ENCODE measurements at regions not wholly inside any gene's neighbourhood (a gene's known extent, or its start where the extent isn't known, plus 50 kb on each side); places are given as distances from the start of the nearest gene placed in this dataset.
A peak's percentile ranks its signal among the peaks of the same experiment; 100 is the strongest.
"Not testable (repeated sequence)": the region's sequence is repeated elsewhere in the genome, so short reads cannot be mapped to it uniquely, and the experiment has no call there.

- no peaks in the 10 kb centered on the region for H3K9me3 Mint-ChIP-seq
- H3K27me3 Mint-ChIP-seq = no peaks in the 10 kb centered on the region
- H3K4me3 Mint-ChIP-seq = no peak overlapping the region
- no peak overlapping the region for H3K27ac Mint-ChIP-seq
- no peaks in the 10 kb centered on the region for H3K36me3 Mint-ChIP-seq
- peaks cover 0 to 2% (median 2%) of the 10 kb centered on the region in 3 donors for H3K4me1 Mint-ChIP-seq
These were observed 60.8 kb upstream of the CCDC179 start for GRCh38 chr11:22920939-22921565.

- H3K36me3 Mint-ChIP-seq = no peaks in the 10 kb centered on the region
- H3K4me3 Mint-ChIP-seq = no peak overlapping the region
- no peaks in the 10 kb centered on the region for H3K27me3 Mint-ChIP-seq
- H3K4me1 Mint-ChIP-seq = peaks cover 0 to 2% (median 2%) of the 10 kb centered on the region in 3 donors
- no peaks in the 10 kb centered on the region for H3K9me3 Mint-ChIP-seq
- no peak overlapping the region for H3K27ac Mint-ChIP-seq
These were observed 62.4 kb upstream of the CCDC179 start for GRCh38 chr11:22922672-22923071.

GRCh38 chr11:22923561-22923960 is 63.3 kb upstream of the CCDC179 start:
- Mint-ChIP-seq H3K4me1 (peaks cover 0 to 2% (median 2%) of the 10 kb centered on the region in 3 donors), H3K27me3 (no peaks in the 10 kb centered on the region), H3K9me3 (no peaks in the 10 kb centered on the region), H3K36me3 (no peaks in the 10 kb centered on the region), H3K27ac (no peak overlapping the region), H3K4me3 (no peak overlapping the region)

GRCh38 chr11:22926341-22926740 is 66.1 kb upstream of the CCDC179 start:
- Mint-ChIP-seq H3K27ac (no peak overlapping the region), H3K9me3 (no peaks in the 10 kb centered on the region), H3K4me3 (no peak overlapping the region), H3K4me1 (peaks cover 3 to 6% (median 5%) of the 10 kb centered on the region in 3 donors), H3K27me3 (no peaks in the 10 kb centered on the region), H3K36me3 (no peaks in the 10 kb centered on the region)

GRCh38 chr11:22927793-22928192 is 67.5 kb upstream of the CCDC179 start:
- no peaks in the 10 kb centered on the region for H3K9me3 Mint-ChIP-seq
- peaks cover 4 to 7% (median 6%) of the 10 kb centered on the region in 3 donors for H3K4me1 Mint-ChIP-seq
- H3K27ac Mint-ChIP-seq = no peak overlapping the region
- H3K27me3 Mint-ChIP-seq = no peaks in the 10 kb centered on the region
- no peak overlapping the region for H3K4me3 Mint-ChIP-seq
- H3K36me3 Mint-ChIP-seq = no peaks in the 10 kb centered on the region

GRCh38 chr11:22928207-22928917 is 68.1 kb upstream of the CCDC179 start:
- peaks cover 4 to 7% (median 6%) of the 10 kb centered on the region in 3 donors for H3K4me1 Mint-ChIP-seq
- H3K9me3 Mint-ChIP-seq = no peaks in the 10 kb centered on the region
- H3K4me3 Mint-ChIP-seq = no peak overlapping the region
- no peaks in the 10 kb centered on the region for H3K36me3 Mint-ChIP-seq
- no peak overlapping the region for H3K27ac Mint-ChIP-seq
- H3K27me3 Mint-ChIP-seq = no peaks in the 10 kb centered on the region

GRCh38 chr11:22930816-22931594 is 70.7 kb upstream of the CCDC179 start:
- Mint-ChIP-seq H3K4me3 (peak overlapping the region in 1 of 4 donors; percentile 4), H3K4me1 (peaks cover 4 to 7% (median 6%) of the 10 kb centered on the region in 3 donors)

GRCh38 chr11:22938691-22939090 is 78.4 kb upstream of the CCDC179 start:
- Mint-ChIP-seq H3K36me3 (peaks cover 2% of the 10 kb centered on the region), H3K4me3 (no peak overlapping the region), H3K9me3 (peaks cover 0 to 5% (median 5%) of the 10 kb centered on the region in 3 donors), H3K27ac (no peak overlapping the region), H3K4me1 (no peaks in the 10 kb centered on the region), H3K27me3 (no peaks in the 10 kb centered on the region)

More at GRCh38 chr11:22930816-22931594, 70.7 kb upstream of the CCDC179 start:
- no peaks in the 10 kb centered on the region for H3K27me3 Mint-ChIP-seq
- no peaks in the 10 kb centered on the region for H3K9me3 Mint-ChIP-seq
- H3K27ac Mint-ChIP-seq = no peak overlapping the region
- H3K36me3 Mint-ChIP-seq = no peaks in the 10 kb centered on the region

GRCh38 chr11:22941544-22941943 is 81.3 kb upstream of the CCDC179 start:
- not testable (repeated sequence) for H3K4me1 Mint-ChIP-seq, H3K36me3 Mint-ChIP-seq, H3K9me3 Mint-ChIP-seq, H3K27ac Mint-ChIP-seq, H3K4me3 Mint-ChIP-seq, H3K27me3 Mint-ChIP-seq

GRCh38 chr11:22957786-22958185 is 97.5 kb upstream of the CCDC179 start:
- no peaks in the 10 kb centered on the region for H3K27me3 Mint-ChIP-seq
- no peaks in the 10 kb centered on the region for H3K36me3 Mint-ChIP-seq
- no peak overlapping the region for H3K27ac Mint-ChIP-seq
- H3K4me1 Mint-ChIP-seq = no peaks in the 10 kb centered on the region
- H3K9me3 Mint-ChIP-seq = peaks cover 1 to 10% (median 8%) of the 10 kb centered on the region in 3 donors
- no peak overlapping the region for H3K4me3 Mint-ChIP-seq

GRCh38 chr11:22974251-22974650 is 114.0 kb upstream of the CCDC179 start:
- no peak overlapping the region for H3K27ac Mint-ChIP-seq
- peaks cover 9 to 14% (median 10%) of the 10 kb centered on the region in 3 donors for H3K9me3 Mint-ChIP-seq

GRCh38 chr11:22976146-22976545 is 115.9 kb upstream of the CCDC179 start:
- Mint-ChIP-seq H3K36me3 (peaks cover 1% of the 10 kb centered on the region), H3K9me3 (peaks cover 4 to 8% (median 8%) of the 10 kb centered on the region in 3 donors), H3K4me3 (peak overlapping the region in 1 of 4 donors; percentile 29), H3K27ac (no peak overlapping the region), H3K27me3 (peaks cover 2% of the 10 kb centered on the region), H3K4me1 (no peaks in the 10 kb centered on the region)

More at GRCh38 chr11:22974251-22974650, 114.0 kb upstream of the CCDC179 start:
- Mint-ChIP-seq H3K4me3 (no peak overlapping the region), H3K4me1 (no peaks in the 10 kb centered on the region), H3K27me3 (peaks cover 2% of the 10 kb centered on the region), H3K36me3 (peaks cover 1% of the 10 kb centered on the region)

- no peaks in the 10 kb centered on the region for H3K27me3 Mint-ChIP-seq
- no peak overlapping the region for H3K4me3 Mint-ChIP-seq
- no peak overlapping the region for H3K27ac Mint-ChIP-seq
- H3K9me3 Mint-ChIP-seq = peaks cover 0 to 8% (median 2%) of the 10 kb centered on the region in 3 donors
- no peaks in the 10 kb centered on the region for H3K36me3 Mint-ChIP-seq
- H3K4me1 Mint-ChIP-seq = no peaks in the 10 kb centered on the region
These were observed 122.6 kb upstream of the CCDC179 start for GRCh38 chr11:22982903-22983302.

GRCh38 chr11:22984045-22984444 is 123.8 kb upstream of the CCDC179 start:
- peaks cover 3 to 12% (median 4%) of the 10 kb centered on the region in 3 donors for H3K9me3 Mint-ChIP-seq
- H3K27ac Mint-ChIP-seq = no peak overlapping the region
- no peaks in the 10 kb centered on the region for H3K36me3 Mint-ChIP-seq
- no peaks in the 10 kb centered on the region for H3K27me3 Mint-ChIP-seq
- H3K4me3 Mint-ChIP-seq = no peak overlapping the region
- H3K4me1 Mint-ChIP-seq = no peaks in the 10 kb centered on the region

GRCh38 chr11:22989371-22989770 is 129.1 kb upstream of the CCDC179 start:
- Mint-ChIP-seq H3K27me3 (no peaks in the 10 kb centered on the region), H3K4me1 (no peaks in the 10 kb centered on the region), H3K27ac (no peak overlapping the region), H3K4me3 (no peak overlapping the region), H3K36me3 (no peaks in the 10 kb centered on the region), H3K9me3 (peaks cover 10 to 19% (median 12%) of the 10 kb centered on the region in 3 donors)
